ENCODE measurements at regions not wholly inside any gene's neighbourhood (a gene's known extent, or its start where the extent isn't known, plus 50 kb on each side); places are given as distances from the start of the nearest gene placed in this dataset.

GRCh38 chr16:77509051-77509450 is 74.2 kb upstream of the ADAMTS18 start:
- TF ChIP-seq CTCF (IDR thresholded peaks at IDR 0.05), result no peak

GRCh38 chr16:77509796-77510195 is 75.0 kb upstream of the ADAMTS18 start:
- TF ChIP-seq CTCF (IDR thresholded peaks at IDR 0.05), result no peak

- TF ChIP-seq CTCF (IDR thresholded peaks at IDR 0.05), result no peak
These were observed 76.2 kb upstream of the ADAMTS18 start for GRCh38 chr16:77511053-77511452.

- no peak for TF ChIP-seq CTCF (IDR thresholded peaks at IDR 0.05)
These were observed 79.8 kb upstream of the ADAMTS18 start for GRCh38 chr16:77514500-77515220.

GRCh38 chr16:77531752-77532151 is 96.9 kb upstream of the ADAMTS18 start:
- no peak for TF ChIP-seq CTCF (IDR thresholded peaks at IDR 0.05)

GRCh38 chr16:77536809-77537208 is 102.0 kb upstream of the ADAMTS18 start:
- no peak for TF ChIP-seq CTCF (IDR thresholded peaks at IDR 0.05)

- no peak for TF ChIP-seq CTCF (IDR thresholded peaks at IDR 0.05)
These were observed 104.7 kb upstream of the ADAMTS18 start for GRCh38 chr16:77539421-77540034.
